Lung (tissue), 11 donors: ENCODE measurements at regions not wholly inside any gene's neighbourhood (a gene's known extent, or its start where the extent isn't known, plus 50 kb on each side); places are given as distances from the start of the nearest gene placed in this dataset.

Experiments used
- ATAC-seq: fragments of 200-7000 bp; cut with Tn5 transposase; one replicate; pipeline ENCODE4 v1.9.1; 2020; ENCODE audit warnings: moderate number of reproducible peaks; ENCODE audit not compliant: insufficient read depth, low FRiP score
- DNase-seq, 3 donors: peaks; one replicate each; pipeline ENCODE4 v3.0.0-alpha.2; 2013 to 2017
- H3K27ac ChIP-seq, 2 donors: one replicate each; pipeline ENCODE4 v1.5.1; 2013; ENCODE audit warnings: mild to moderate bottlenecking in 2 of 2, moderate library complexity in 2 of 2, control low read depth in 1 of 2, inconsistent platforms in 1 of 2, low read depth in 1 of 2, low read length in 1 of 2
- H3K27me3 ChIP-seq, 3 donors: one replicate each; pipeline ENCODE4 v1.5.1; 2013; ENCODE audit warnings: low read length in 2 of 3; ENCODE audit not compliant: control insufficient read depth in 3 of 3, insufficient read depth in 3 of 3
- H3K36me3 ChIP-seq, 4 donors: one replicate each; pipeline ENCODE4 v1.5.1; 2013; ENCODE audit warnings: low read length in 4 of 4, mild to moderate bottlenecking in 1 of 4, moderate library complexity in 1 of 4; ENCODE audit not compliant: control insufficient read depth in 4 of 4, insufficient read depth in 4 of 4
- H3K4me1 ChIP-seq, 5 donors: one replicate each; pipeline ENCODE4 v1.5.1; 2013; ENCODE audit warnings: low read length in 5 of 5, mild to moderate bottlenecking in 2 of 5, moderate library complexity in 1 of 5; ENCODE audit not compliant: control insufficient read depth in 5 of 5, insufficient read depth in 5 of 5
- H3K4me3 ChIP-seq: one replicate; pipeline ENCODE4 v1.5.1; 2013; ENCODE audit warnings: mild to moderate bottlenecking, control low read depth, moderate library complexity
- H3K9ac ChIP-seq, 2 donors: one replicate each; pipeline ENCODE4 v1.5.1; 2013; ENCODE audit warnings: low read length in 2 of 2, control low read depth in 1 of 2; ENCODE audit not compliant: insufficient read depth in 1 of 2
- H3K9me3 ChIP-seq, 4 donors: one replicate each; pipeline ENCODE4 v1.5.1; 2013; ENCODE audit warnings: low read length in 3 of 4, mild to moderate bottlenecking in 1 of 4, moderate library complexity in 1 of 4; ENCODE audit not compliant: control insufficient read depth in 4 of 4, insufficient read depth in 3 of 4
- WGBS, 2 donors: extraction: QIAGEN DNeasy Blood & Tissue Kit; methylation state at CpG; one replicate each; pipeline ENCODE4 v1.1.7; 2013; 5-methylcytosine and 5-hydroxymethylcytosine counted together
- TF ChIP-seq, protein P1 (sequence below): IDR thresholded peaks from 2 replicates; pipeline ENCODE4 v1.5.1; 2012; ENCODE audit warnings: mild to moderate bottlenecking; ENCODE audit errors: control extremely low read depth, extremely low read depth
- donor health status: control.
- donor health status: control.
- donor health status: Bipolar disorder and iron deficiency.
- donor health status: healthy.
- donor health status: DM: yes; HTN: yes; CAD: no.

DNA sequence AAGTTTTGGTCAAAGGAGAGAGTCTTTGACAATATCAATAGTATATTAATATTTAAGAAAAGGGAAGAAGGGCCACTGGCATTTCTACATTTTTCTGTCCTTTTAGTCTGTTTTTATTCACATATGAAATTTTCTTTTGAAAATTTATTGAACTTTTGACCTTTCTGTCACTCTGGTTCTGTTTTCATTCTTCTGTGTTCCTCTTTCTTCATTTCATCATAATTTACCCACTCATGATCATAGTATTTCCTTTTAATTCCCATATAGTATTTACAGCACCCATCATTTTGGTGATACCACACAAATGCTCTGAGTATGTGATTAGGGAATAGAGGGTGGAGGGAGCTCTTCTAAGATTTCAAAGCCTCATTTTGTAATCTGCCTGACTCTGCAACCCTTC is 142.8 kb downstream of the GJA1 start:
- Histone ChIP-seq H3K4me1 (peaks cover 0 to 9% (median 0%) of the 10 kb centered on the region in 5 donors), H3K9me3 (no peaks in the 10 kb centered on the region), H3K9ac (no peak overlapping the region), H3K36me3 (no peaks in the 10 kb centered on the region), H3K27me3 (no peaks in the 10 kb centered on the region), H3K4me3 (no peak overlapping the region), H3K27ac (no peak overlapping the region)
- no peak for ATAC-seq
- TF ChIP-seq, protein P1, sequence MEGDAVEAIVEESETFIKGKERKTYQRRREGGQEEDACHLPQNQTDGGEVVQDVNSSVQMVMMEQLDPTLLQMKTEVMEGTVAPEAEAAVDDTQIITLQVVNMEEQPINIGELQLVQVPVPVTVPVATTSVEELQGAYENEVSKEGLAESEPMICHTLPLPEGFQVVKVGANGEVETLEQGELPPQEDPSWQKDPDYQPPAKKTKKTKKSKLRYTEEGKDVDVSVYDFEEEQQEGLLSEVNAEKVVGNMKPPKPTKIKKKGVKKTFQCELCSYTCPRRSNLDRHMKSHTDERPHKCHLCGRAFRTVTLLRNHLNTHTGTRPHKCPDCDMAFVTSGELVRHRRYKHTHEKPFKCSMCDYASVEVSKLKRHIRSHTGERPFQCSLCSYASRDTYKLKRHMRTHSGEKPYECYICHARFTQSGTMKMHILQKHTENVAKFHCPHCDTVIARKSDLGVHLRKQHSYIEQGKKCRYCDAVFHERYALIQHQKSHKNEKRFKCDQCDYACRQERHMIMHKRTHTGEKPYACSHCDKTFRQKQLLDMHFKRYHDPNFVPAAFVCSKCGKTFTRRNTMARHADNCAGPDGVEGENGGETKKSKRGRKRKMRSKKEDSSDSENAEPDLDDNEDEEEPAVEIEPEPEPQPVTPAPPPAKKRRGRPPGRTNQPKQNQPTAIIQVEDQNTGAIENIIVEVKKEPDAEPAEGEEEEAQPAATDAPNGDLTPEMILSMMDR: no peak
- DNase-seq: no peak

DNA sequence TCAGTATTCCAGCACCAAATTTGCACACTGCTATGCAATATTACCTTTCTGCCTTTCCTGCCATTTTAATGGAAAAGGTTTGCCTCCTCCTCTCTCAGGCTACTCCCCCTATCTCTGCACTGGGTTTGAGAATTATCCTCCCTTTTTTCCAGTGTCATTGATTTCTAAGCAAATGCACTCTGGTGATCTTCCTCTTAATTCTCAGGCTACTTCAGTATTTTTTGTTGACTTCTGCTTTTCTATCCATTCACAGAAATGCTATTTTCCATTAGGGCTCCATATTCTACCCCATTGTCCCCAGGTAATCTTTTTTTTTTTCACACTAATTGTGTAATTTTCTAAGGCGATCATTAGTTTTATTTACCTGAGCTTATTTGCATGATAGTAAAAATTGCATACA is 144.0 kb downstream of the GJA1 start:
- no peaks in the 10 kb centered on the region for H3K36me3 ChIP-seq
- no peaks in the 10 kb centered on the region for H3K9me3 ChIP-seq
- H3K4me3 ChIP-seq: no peak overlapping the region
- H3K4me1 ChIP-seq: peaks cover 0 to 4% (median 0%) of the 10 kb centered on the region in 5 donors
- H3K9ac ChIP-seq: no peak overlapping the region
- H3K27ac ChIP-seq: no peak overlapping the region
- WGBS, 2 donors: 90 to 95% methylated on average over 1 of the region's 1 CpG
- ATAC-seq (no peak), DNase-seq (no peak)
- TF ChIP-seq, protein P1: no peak
- H3K27me3 ChIP-seq: no peaks in the 10 kb centered on the region

GRCh38 chr6:121581327-121581726 is 145.9 kb downstream of the GJA1 start:
- no peaks in the 10 kb centered on the region for H3K9me3 ChIP-seq
- TF ChIP-seq, protein P1: no peak
- ATAC-seq: no peak
- no peak overlapping the region for H3K27ac ChIP-seq
- H3K4me1 ChIP-seq: peaks cover 0 to 4% (median 0%) of the 10 kb centered on the region in 5 donors
- H3K36me3 ChIP-seq: no peaks in the 10 kb centered on the region
- no peak overlapping the region for H3K4me3 ChIP-seq
- H3K9ac ChIP-seq: no peak overlapping the region
- DNase-seq: no peak
- no peaks in the 10 kb centered on the region for H3K27me3 ChIP-seq
- WGBS, 2 donors: 83 to 84% methylated on average over 2 of the region's 2 CpGs

DNA sequence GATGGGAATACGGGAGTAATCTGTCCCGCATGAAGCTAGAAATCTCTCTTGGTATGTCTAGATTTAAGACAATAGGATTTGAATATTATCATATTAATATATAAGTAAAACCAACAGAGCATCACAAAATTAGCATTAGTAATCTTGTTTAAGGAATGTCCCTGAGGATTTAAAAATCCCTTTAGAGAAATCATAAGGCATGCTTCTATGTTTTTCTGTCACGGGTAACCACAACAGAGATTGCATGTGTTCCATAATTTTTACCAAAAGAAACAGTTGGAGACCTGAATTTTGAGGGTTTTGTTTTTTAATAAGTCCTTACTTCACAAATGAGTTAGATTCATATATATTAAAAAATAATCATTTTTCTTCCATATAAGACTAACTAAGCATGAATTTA is 146.8 kb downstream of the GJA1 start:
- no peak overlapping the region for H3K4me3 ChIP-seq
- H3K27me3 ChIP-seq: no peaks in the 10 kb centered on the region
- H3K27ac ChIP-seq: no peak overlapping the region
- 92 to 93% methylated on average over 3 of the region's 3 CpGs for WGBS, 2 donors
- ATAC-seq: no peak
- H3K4me1 ChIP-seq: peaks cover 0 to 4% (median 0%) of the 10 kb centered on the region in 5 donors
- no peaks in the 10 kb centered on the region for H3K36me3 ChIP-seq
- TF ChIP-seq, protein P1: no peak
- H3K9me3 ChIP-seq: no peaks in the 10 kb centered on the region
- H3K9ac ChIP-seq: no peak overlapping the region
- DNase-seq: no peak
